HG03103 (cell line): ENCODE measurements at regions not wholly inside any gene's neighbourhood (a gene's known extent, or its start where the extent isn't known, plus 50 kb on each side); places are given as distances from the start of the nearest gene placed in this dataset.
"Not testable (repeated sequence)": the region's sequence is repeated elsewhere in the genome, so short reads cannot be mapped to it uniquely, and the experiment has no call there.

ENCODE experiments used
- ATAC-seq: cut with Tn5 transposase; IDR thresholded peaks from one replicate; pipeline ENCODE4 v1.9.1; 2021; ENCODE audit warnings: low read depth; ENCODE audit not compliant: unreplicated experiment

- no peak for ATAC-seq
Measured at GRCh38 chr2:22143840-22144239, 1020.1 kb downstream of the TDRD15 start.

- ATAC-seq = no peak
Measured at GRCh38 chr2:22153931-22154613, 1030.3 kb downstream of the TDRD15 start.

- ATAC-seq = not testable (repeated sequence)
Measured at GRCh38 chr2:22156661-22157060, 1032.9 kb downstream of the TDRD15 start.

GRCh38 chr2:22167256-22167655 lies 1043.5 kb downstream of the TDRD15 start:
- ATAC-seq = no peak

GRCh38 chr2:22175003-22175402 lies 1051.2 kb downstream of the TDRD15 start:
- no peak for ATAC-seq

GRCh38 chr2:22185251-22185650 lies 1061.5 kb downstream of the TDRD15 start:
- ATAC-seq = no peak

GRCh38 chr2:22186261-22186828 lies 1062.6 kb downstream of the TDRD15 start:
- ATAC-seq = not testable (repeated sequence)

- no peak for ATAC-seq
Measured at GRCh38 chr2:22189893-22190480, 1066.2 kb downstream of the TDRD15 start.

GRCh38 chr2:22194218-22194617 lies 1070.5 kb downstream of the TDRD15 start:
- no peak for ATAC-seq

- ATAC-seq = no peak
Measured at GRCh38 chr2:22196806-22197205, 1073.0 kb downstream of the TDRD15 start.

- no peak for ATAC-seq
Measured at GRCh38 chr2:22198381-22199283, 1074.9 kb downstream of the TDRD15 start.

GRCh38 chr2:22199994-22200393 lies 1076.2 kb downstream of the TDRD15 start:
- no peak for ATAC-seq

- ATAC-seq = no peak
Measured at GRCh38 chr2:22209545-22209944, 1085.8 kb downstream of the TDRD15 start.

GRCh38 chr2:22213237-22213636 lies 1089.5 kb downstream of the TDRD15 start:
- ATAC-seq = no peak

- no peak for ATAC-seq
Measured at GRCh38 chr2:22215517-22215916, 1091.7 kb downstream of the TDRD15 start.

- ATAC-seq = no peak
Measured at GRCh38 chr2:22217881-22218280, 1094.1 kb downstream of the TDRD15 start.

GRCh38 chr2:22221006-22221405 lies 1097.2 kb downstream of the TDRD15 start:
- ATAC-seq = no peak

- ATAC-seq = no peak
Measured at GRCh38 chr2:22238967-22239366, 1115.2 kb downstream of the TDRD15 start.

GRCh38 chr2:22247466-22247865 lies 1123.7 kb downstream of the TDRD15 start:
- ATAC-seq = no peak

GRCh38 chr2:22248851-22249250 lies 1125.1 kb downstream of the TDRD15 start:
- no peak for ATAC-seq

- no peak for ATAC-seq
Measured at GRCh38 chr2:22253171-22253570, 1129.4 kb downstream of the TDRD15 start.
